Progenitor cell of endocrine pancreas (in vitro differentiated cells): ENCODE measurements at regions not wholly inside any gene's neighbourhood (a gene's known extent, or its start where the extent isn't known, plus 50 kb on each side); places are given as distances from the start of the nearest gene placed in this dataset.

ENCODE experiments used
- DNase-seq: peaks from one replicate; pipeline ENCODE4 v3.0.0; 2021; ENCODE audit warnings: low spot score; ENCODE audit not compliant: unreplicated experiment
- H3K27ac Mint-ChIP-seq: 2 replicates; pipeline ENCODE4 v1.8.0; 2021; ENCODE audit warnings: mild to moderate bottlenecking, moderate library complexity, mixed read lengths
- H3K27me3 Mint-ChIP-seq: 2 replicates; pipeline ENCODE4 v1.8.0; 2021; ENCODE audit warnings: mixed read lengths
- H3K36me3 Mint-ChIP-seq: 2 replicates; pipeline ENCODE4 v1.8.0; 2022; ENCODE audit warnings: mixed read lengths; ENCODE audit not compliant: insufficient read depth
- H3K4me1 Mint-ChIP-seq: 2 replicates; pipeline ENCODE4 v1.8.0; 2021; ENCODE audit warnings: low read depth, mixed read lengths
- H3K4me3 Mint-ChIP-seq: 2 replicates; pipeline ENCODE4 v1.8.0; 2021; ENCODE audit warnings: low read depth, mild to moderate bottlenecking, moderate library complexity, mixed read lengths
- H3K9me3 Mint-ChIP-seq: 2 replicates; pipeline ENCODE4 v1.8.0; 2021; ENCODE audit warnings: low read depth, mixed read lengths
- CTCF ChIP-seq: fragments of 200-600 bp; sonication (generic); IDR thresholded peaks from one replicate; pipeline ENCODE4 v1.5.0; 2021; ENCODE audit warnings: antibody characterized with exemption, mild to moderate bottlenecking; ENCODE audit not compliant: unreplicated experiment

- TF ChIP-seq CTCF: no peak
- Mint-ChIP-seq H3K36me3 (no peaks in the 10 kb centered on the region), H3K27me3 (peaks cover 6% of the 10 kb centered on the region), H3K4me3 (no peak overlapping the region), H3K4me1 (no peaks in the 10 kb centered on the region), H3K27ac (no peak overlapping the region), H3K9me3 (no peaks in the 10 kb centered on the region)
- no peak for DNase-seq
These were observed 84.0 kb downstream of the DHCR7 start for GRCh38 chr11:71364176-71364671.

DNA sequence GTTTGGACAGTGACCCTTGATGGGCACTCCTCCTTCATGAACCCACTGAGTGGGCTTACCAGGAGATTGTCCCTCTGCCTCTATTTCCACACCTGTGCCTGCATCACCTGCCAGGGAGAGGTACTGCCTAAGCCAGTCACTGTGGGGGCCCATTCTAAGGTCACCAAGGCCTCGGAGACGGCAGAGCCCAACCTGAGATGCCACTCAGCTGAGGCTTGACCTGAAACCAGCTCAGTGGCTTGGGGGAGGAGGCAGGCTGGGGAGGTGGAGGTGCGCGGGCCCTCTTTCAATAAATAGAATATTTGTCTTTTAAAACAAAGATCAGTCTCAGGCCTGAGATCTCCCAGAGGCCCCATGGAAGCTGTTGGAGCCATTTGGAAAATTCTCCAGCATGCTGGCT, 84.5 kb downstream of the DHCR7 start:
- Mint-ChIP-seq H3K9me3 (no peaks in the 10 kb centered on the region), H3K27ac (no peak overlapping the region), H3K4me1 (no peaks in the 10 kb centered on the region), H3K27me3 (peaks cover 11% of the 10 kb centered on the region), H3K4me3 (no peak overlapping the region), H3K36me3 (no peaks in the 10 kb centered on the region)
- TF ChIP-seq CTCF: no peak
- DNase-seq: no peak

- no peak overlapping the region for H3K27ac Mint-ChIP-seq
- H3K36me3 Mint-ChIP-seq: no peaks in the 10 kb centered on the region
- peaks cover 18% of the 10 kb centered on the region for H3K27me3 Mint-ChIP-seq
- no peaks in the 10 kb centered on the region for H3K9me3 Mint-ChIP-seq
- TF ChIP-seq CTCF: no peak
- no peak overlapping the region for H3K4me3 Mint-ChIP-seq
- no peaks in the 10 kb centered on the region for H3K4me1 Mint-ChIP-seq
- no peak for DNase-seq
These were observed 89.1 kb downstream of the DHCR7 start for GRCh38 chr11:71358963-71359567.

DNA sequence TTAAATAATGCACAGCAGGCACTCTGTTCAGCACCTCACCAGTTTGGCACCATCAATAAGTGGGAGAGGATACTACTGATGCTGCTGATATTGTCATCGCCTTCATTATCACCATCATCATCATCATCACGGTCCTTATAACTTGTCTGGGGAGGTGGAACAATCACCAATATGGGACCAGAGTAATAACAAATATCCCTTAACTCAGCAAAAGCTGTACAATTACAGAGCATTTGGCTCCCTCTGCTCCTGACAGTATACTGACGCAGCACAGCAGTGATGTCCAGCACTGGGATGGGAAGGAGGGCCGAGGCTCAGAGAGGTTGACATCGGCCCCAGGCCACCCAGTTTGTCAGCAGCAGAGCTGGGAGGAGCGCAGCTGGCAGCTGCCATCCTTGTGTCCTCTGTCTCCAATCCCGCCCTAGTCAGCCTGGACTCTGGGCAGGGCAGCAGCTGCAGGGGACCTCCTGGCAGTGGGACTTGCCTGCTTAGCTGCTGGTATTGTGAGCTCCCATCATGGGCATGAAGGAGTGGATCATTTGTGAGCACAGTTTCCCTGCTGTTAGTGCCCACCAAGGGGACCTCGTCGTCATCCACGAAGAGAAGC, 90.0 kb downstream of the DHCR7 start:
- no peak overlapping the region for H3K4me3 Mint-ChIP-seq

GRCh38 chr11:71357414-71357813, 90.8 kb downstream of the DHCR7 start:
- Mint-ChIP-seq H3K4me1 (no peaks in the 10 kb centered on the region), H3K27ac (no peak overlapping the region), H3K9me3 (no peaks in the 10 kb centered on the region), H3K4me3 (no peak overlapping the region), H3K36me3 (no peaks in the 10 kb centered on the region), H3K27me3 (peaks cover 29% of the 10 kb centered on the region)
- TF ChIP-seq CTCF: no peak
- no peak for DNase-seq

More for the DNA sequence above, 90.0 kb downstream of the DHCR7 start:
- no peaks in the 10 kb centered on the region for H3K36me3 Mint-ChIP-seq
- H3K27ac Mint-ChIP-seq: no peak overlapping the region
- H3K27me3 Mint-ChIP-seq: peaks cover 22% of the 10 kb centered on the region
- H3K9me3 Mint-ChIP-seq: no peaks in the 10 kb centered on the region
- no peak for TF ChIP-seq CTCF
- DNase-seq: no peak
- no peaks in the 10 kb centered on the region for H3K4me1 Mint-ChIP-seq
